Upper lobe of right lung (tissue), 1 donor: ENCODE measurements at regions not wholly inside any gene's neighbourhood (a gene's known extent, or its start where the extent isn't known, plus 50 kb on each side); places are given as distances from the start of the nearest gene placed in this dataset.
A peak's percentile ranks its signal among the peaks of the same experiment; 100 is the strongest.

Experiments used
- ATAC-seq: fragments of 200-7000 bp; cut with Tn5 transposase; one replicate; pipeline ENCODE4 v1.9.1; 2020; ENCODE audit warnings: mild to moderate bottlenecking, moderate library complexity
- DNase-seq: peaks from one replicate; pipeline ENCODE4 v3.0.0-alpha.2; 2020
- H3K27ac ChIP-seq: fragments of 200-600 bp; one replicate; pipeline ENCODE4 v1.8.0; 2022
- H3K27me3 ChIP-seq: fragments of 200-600 bp; one replicate; pipeline ENCODE4 v1.8.0; 2022; ENCODE audit warnings: mild to moderate bottlenecking
- H3K36me3 ChIP-seq: fragments of 200-600 bp; one replicate; pipeline ENCODE4 v1.8.0; 2022
- H3K4me1 ChIP-seq: fragments of 200-600 bp; one replicate; pipeline ENCODE4 v1.8.0; 2022
- H3K4me3 ChIP-seq: fragments of 200-600 bp; one replicate; pipeline ENCODE4 v1.8.0; 2022; ENCODE audit warnings: mild to moderate bottlenecking
- H3K9me3 ChIP-seq: fragments of 200-600 bp; one replicate; pipeline ENCODE4 v1.8.0; 2022
- CTCF ChIP-seq: fragments of 200-600 bp; IDR thresholded peaks from one replicate; pipeline ENCODE4 v1.8.0; 2022; ENCODE audit warnings: antibody characterized with exemption
- intact Hi-C: fragments of 100-400 bp; cut with DNase I; formaldehyde crosslinking; loops from one replicate; pipeline ENCODE4 v1.11.0; 2022
- donor health status: DM: no; HTN: yes; CAD: no; lungs with severe emphysema.

GRCh38 chr14:98835051-98835824, 436.8 kb downstream of the BCL11B start:
- ATAC-seq (no peak), DNase-seq (no peak)
- Histone ChIP-seq H3K4me3 (no peak overlapping the region), H3K27me3 (peaks cover 4% of the 10 kb centered on the region), H3K4me1 (no peaks in the 10 kb centered on the region), H3K36me3 (no peaks in the 10 kb centered on the region), H3K27ac (no peak overlapping the region), H3K9me3 (no peaks in the 10 kb centered on the region)
- intact Hi-C loops, result no loop called here
- TF ChIP-seq CTCF, result no peak

DNA sequence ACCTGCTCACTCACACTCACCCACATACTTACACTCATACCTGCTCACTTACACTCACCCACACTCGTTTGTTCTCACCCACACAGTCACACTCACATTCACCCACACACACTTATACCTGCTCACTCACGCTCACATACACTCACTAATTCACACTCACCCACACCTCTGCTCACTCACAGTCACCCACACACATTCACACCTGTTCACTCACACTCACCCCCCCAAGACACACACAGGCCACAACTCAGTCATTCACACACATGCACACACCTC, 436.2 kb downstream of the BCL11B start:
- peaks cover 4% of the 10 kb centered on the region for H3K27me3 ChIP-seq
- H3K4me3 ChIP-seq, result no peak overlapping the region
- no peak overlapping the region for H3K27ac ChIP-seq
- DNase-seq (no peak), ATAC-seq (peak; percentile 18)
- no peaks in the 10 kb centered on the region for H3K4me1 ChIP-seq
- intact Hi-C loops, result no loop called here
- TF ChIP-seq CTCF, result no peak
- no peaks in the 10 kb centered on the region for H3K9me3 ChIP-seq
- H3K36me3 ChIP-seq, result no peaks in the 10 kb centered on the region

DNA sequence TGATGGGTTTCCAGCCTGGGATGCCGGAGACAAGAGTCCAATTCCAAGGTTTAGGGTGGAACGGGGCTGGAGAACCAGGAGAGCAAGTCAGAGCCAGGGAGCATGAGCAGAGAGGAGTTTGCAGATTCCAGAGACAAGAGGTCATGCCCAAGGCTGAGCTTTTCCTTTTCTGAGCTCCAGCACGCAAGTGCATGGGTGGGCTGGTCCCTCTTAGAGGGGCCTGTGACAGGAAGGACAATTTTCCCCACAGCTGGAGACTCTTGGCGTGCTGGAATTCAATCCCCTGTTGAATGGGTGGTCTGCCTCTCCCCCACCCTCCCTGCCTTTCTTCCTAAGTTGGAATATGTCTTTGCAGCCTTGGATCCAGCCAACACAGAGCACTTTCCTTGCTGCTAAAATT, 431.9 kb downstream of the BCL11B start:
- no peak for ATAC-seq

DNA sequence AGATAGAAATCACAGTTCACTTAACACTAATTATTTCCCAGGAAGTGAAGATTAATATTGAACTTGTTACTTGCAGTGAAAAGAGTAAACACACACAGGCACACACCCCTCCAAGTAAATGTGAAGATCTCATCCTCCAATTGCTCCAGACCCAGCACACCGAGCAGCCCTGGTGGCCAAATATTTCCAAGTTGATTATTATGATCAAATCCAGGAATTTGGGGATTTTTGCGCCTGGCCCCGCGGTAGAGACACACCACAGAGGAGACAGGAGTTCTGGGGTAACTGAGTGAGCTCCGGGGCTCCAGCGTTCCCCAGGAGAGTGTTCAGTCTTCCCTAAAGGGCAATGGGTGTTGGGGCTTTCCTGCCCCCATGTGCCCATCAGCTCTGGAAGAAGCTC, 431.5 kb downstream of the BCL11B start:
- no peaks in the 10 kb centered on the region for H3K9me3 ChIP-seq
- no peaks in the 10 kb centered on the region for H3K27me3 ChIP-seq
- no peaks in the 10 kb centered on the region for H3K36me3 ChIP-seq
- H3K4me1 ChIP-seq, result no peaks in the 10 kb centered on the region
- no peak for ATAC-seq
- intact Hi-C loops, result no loop called here
- TF ChIP-seq CTCF, result no peak
- H3K4me3 ChIP-seq, result no peak overlapping the region
- DNase-seq, result no peak
- no peak overlapping the region for H3K27ac ChIP-seq

More for the DNA sequence above, 431.9 kb downstream of the BCL11B start:
- Histone ChIP-seq H3K4me3 (no peak overlapping the region), H3K27me3 (no peaks in the 10 kb centered on the region), H3K4me1 (no peaks in the 10 kb centered on the region), H3K36me3 (no peaks in the 10 kb centered on the region), H3K9me3 (no peaks in the 10 kb centered on the region), H3K27ac (no peak overlapping the region)
- DNase-seq, result no peak
- intact Hi-C loops, result no loop called here
- no peak for TF ChIP-seq CTCF

DNA sequence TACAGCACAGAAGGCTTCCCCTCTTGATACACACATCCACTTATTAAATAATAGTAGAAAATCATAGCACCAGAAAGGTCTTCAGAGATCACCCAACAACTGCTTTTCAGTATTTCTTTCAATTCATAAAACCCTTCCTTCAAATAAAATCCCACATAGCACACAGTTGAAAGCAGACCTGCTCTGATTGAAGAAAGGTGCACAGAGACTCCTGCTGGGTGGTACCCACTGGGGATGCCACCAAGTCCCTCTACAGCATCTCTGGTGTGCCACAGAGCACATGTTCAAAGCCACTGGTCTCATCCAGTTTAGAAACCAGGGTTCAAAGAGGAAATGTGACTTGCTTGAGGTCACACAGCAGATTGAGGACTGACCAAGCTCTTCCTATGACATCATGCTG, 427.5 kb downstream of the BCL11B start:
- H3K27ac ChIP-seq, result no peak overlapping the region
- no peaks in the 10 kb centered on the region for H3K9me3 ChIP-seq
- H3K4me1 ChIP-seq, result no peaks in the 10 kb centered on the region
- no peaks in the 10 kb centered on the region for H3K36me3 ChIP-seq
- intact Hi-C loops, result no loop called here
- no peak for DNase-seq
- no peak for ATAC-seq
- no peak overlapping the region for H3K4me3 ChIP-seq
- no peak for TF ChIP-seq CTCF
- H3K27me3 ChIP-seq, result no peaks in the 10 kb centered on the region
